Endothelial cell of umbilical vein (primary cell): ENCODE measurements at regions not wholly inside any gene's neighbourhood (a gene's known extent, or its start where the extent isn't known, plus 50 kb on each side); places are given as distances from the start of the nearest gene placed in this dataset.

Experiments used
- BruUV-seq: library from RNA; stranded (reverse); fragments of 400-500 nt; replicated peaks from 2 replicates; lab custom pipeline; 2021; lab: Mats Ljungman, UMichigan
- CTCF ChIA-PET: fragments of 300-600, 350-600 bp; sonication (Branson Sonifier 250); formaldehyde crosslinking; loops from one replicate; lab custom pipeline; 2021; ENCODE audit warnings: antibody characterized with exemption, inconsistent platforms; lab: Charles Lee
- POLR2A ChIA-PET: fragments of 300-600, 350-600 bp; sonication (Branson Sonifier 250); formaldehyde crosslinking; loops from one replicate; lab custom pipeline; 2021; ENCODE audit warnings: antibody characterized with exemption, inconsistent platforms; lab: Charles Lee
- DNase-seq: peaks from one replicate; pipeline ENCODE4 v3.0.0-alpha.2; 2011; ENCODE audit warnings: low read depth, low spot score
- FAIRE-seq: peaks from 2 replicates; lab custom pipeline; 2011; peaks lifted over from hg19 to GRCh38; lab: Jason Lieb, UNC
- H2AFZ ChIP-seq: 2 replicates; pipeline ENCODE4 v1.6.0; 2012; ENCODE audit warnings: low read depth, low read length, control low read depth, inconsistent platforms
- H3K27ac ChIP-seq: 2 replicates; pipeline ENCODE4 v1.5.1; 2011; ENCODE audit warnings: low read depth, mild to moderate bottlenecking, control low read depth, low read length, moderate library complexity; ENCODE audit not compliant: insufficient read depth
- H3K27me3 ChIP-seq, 2 experiments: 2 replicates each; pipeline versions ENCODE4 v1.6.0 to v1.6.1; 2011; ENCODE audit warnings: low read length in 2 of 2, mixed read lengths in 1 of 2; ENCODE audit not compliant: control insufficient read depth in 2 of 2, insufficient read depth in 2 of 2
- H3K36me3 ChIP-seq, 2 experiments: 2 replicates in 1 of 2; 3 replicates in 1 of 2; pipeline ENCODE4 v1.5.1; 2011; ENCODE audit warnings: low read length in 2 of 2, mild to moderate bottlenecking in 1 of 2, moderate library complexity in 1 of 2; ENCODE audit not compliant: control insufficient read depth in 2 of 2, insufficient read depth in 2 of 2; ENCODE audit errors: extremely low read depth in 1 of 2
- H3K4me1 ChIP-seq: 3 replicates; pipeline ENCODE4 v1.5.1; 2011; ENCODE audit warnings: mild to moderate bottlenecking, low read length; ENCODE audit not compliant: control insufficient read depth, insufficient read depth; ENCODE audit errors: extremely low read depth
- H3K4me2 ChIP-seq: 2 replicates; pipeline ENCODE4 v1.6.1; 2011; ENCODE audit warnings: low read length, control low read depth, mixed read lengths; ENCODE audit not compliant: insufficient read depth
- H3K4me3 ChIP-seq, 3 experiments: fragments of 200-600 bp in 1 of 3; sonication (generic), shearing (Covaris generic) in 1 of 3; replicated peaks in 1 of 3; 2 replicates each; pipeline ENCODE4 v1.5.1; 2011 to 2016; ENCODE audit warnings: control low read depth in 3 of 3, low read length in 3 of 3, mild to moderate bottlenecking in 2 of 3, inconsistent platforms in 1 of 3, low read depth in 1 of 3, moderate library complexity in 1 of 3; ENCODE audit not compliant: insufficient read depth in 1 of 3
- H3K79me2 ChIP-seq: 2 replicates; pipeline ENCODE4 v1.6.0; 2012; ENCODE audit warnings: low read length, inconsistent platforms; ENCODE audit not compliant: control insufficient read depth, insufficient read depth
- H3K9ac ChIP-seq: replicated peaks from 2 replicates; pipeline ENCODE3; 2011; ENCODE audit warnings: low read length, control low read depth; ENCODE audit not compliant: insufficient read depth; ENCODE audit errors: extremely low read depth
- H3K9me1 ChIP-seq: replicated peaks from 3 replicates; pipeline ENCODE4 v1.6.0; 2011; ENCODE audit warnings: mild to moderate bottlenecking, low read length; ENCODE audit not compliant: control insufficient read depth, insufficient read depth; ENCODE audit errors: extremely low read depth
- H3K9me3 ChIP-seq: replicated peaks from 2 replicates; pipeline ENCODE4 v1.5.1; 2012; ENCODE audit warnings: low read length, inconsistent platforms; ENCODE audit not compliant: control insufficient read depth, insufficient read depth
- H4K20me1 ChIP-seq: replicated peaks from 2 replicates; pipeline ENCODE3; 2011; ENCODE audit warnings: mild to moderate bottlenecking, low read length; ENCODE audit not compliant: control insufficient read depth, insufficient read depth; ENCODE audit errors: extremely low read depth
- EZH2 ChIP-seq: IDR thresholded peaks from 2 replicates; pipeline ENCODE4 v1.6.1; 2012; ENCODE audit warnings: borderline replicate concordance, low read depth, mild to moderate bottlenecking, moderate library complexity, low read length, inconsistent platforms; ENCODE audit not compliant: severe bottlenecking
- FOS ChIP-seq: IDR thresholded peaks from 2 replicates; pipeline ENCODE4 v1.6.1; 2011; ENCODE audit warnings: mild to moderate bottlenecking, low read length, moderate library complexity, borderline replicate concordance; ENCODE audit not compliant: insufficient read depth
- GATA2 ChIP-seq: IDR thresholded peaks from 2 replicates; pipeline ENCODE4 v1.7.0; 2011; ENCODE audit warnings: low read depth, mild to moderate bottlenecking, moderate library complexity, mixed read lengths, low read length; ENCODE audit not compliant: insufficient read length, insufficient read depth
- JUN ChIP-seq: IDR thresholded peaks from 2 replicates; pipeline ENCODE4 v1.6.1; 2011; ENCODE audit warnings: borderline replicate concordance, low read depth; ENCODE audit not compliant: insufficient read length, insufficient read depth
- MYC ChIP-seq: IDR thresholded peaks from one replicate; pipeline ENCODE4 v1.6.1; 2011; ENCODE audit warnings: mild to moderate bottlenecking, low read depth, low read length
- POLR2A ChIP-seq: IDR thresholded peaks from 2 replicates; pipeline ENCODE4 v1.6.1; 2012; ENCODE audit warnings: low read depth, mild to moderate bottlenecking, control low read depth, low read length
- POLR2AphosphoS5 ChIP-seq: IDR thresholded peaks from 2 replicates; pipeline ENCODE4 v1.6.1; 2012; ENCODE audit warnings: low read depth, mild to moderate bottlenecking, control low read depth, low read length, moderate library complexity; ENCODE audit not compliant: insufficient read depth
- dilution Hi-C: fragments of 300-500 bp; cut with MboI; formaldehyde crosslinking; loops from one replicate; pipeline ENCODE4 v1.15.0; 2019; ENCODE audit warnings: low sequenced_read_pairs; ENCODE audit not compliant: extremely low pct_ligation_motif_present
- intact Hi-C: fragments of 100-400 bp; cut with micrococcal nuclease; formaldehyde crosslinking; loops from one replicate; pipeline ENCODE4 v1.10.0; 2022
- TF ChIP-seq, protein P1 (sequence below), 2 donors: IDR thresholded peaks; 1 replicate in 1 of 2; 2 replicates in 1 of 2; pipeline ENCODE4 v1.5.1; 2011; ENCODE audit warnings: low read length in 2 of 2, mild to moderate bottlenecking in 2 of 2, moderate library complexity in 2 of 2, control low read depth in 1 of 2, inconsistent platforms in 1 of 2, low read depth in 1 of 2; ENCODE audit not compliant: insufficient read depth in 1 of 2; ENCODE audit errors: extremely low read depth in 1 of 2
- TF ChIP-seq, protein P2 (sequence below): IDR thresholded peaks from 2 replicates; pipeline ENCODE4 v1.6.1; 2011; ENCODE audit not compliant: insufficient read depth, insufficient read length

DNA sequence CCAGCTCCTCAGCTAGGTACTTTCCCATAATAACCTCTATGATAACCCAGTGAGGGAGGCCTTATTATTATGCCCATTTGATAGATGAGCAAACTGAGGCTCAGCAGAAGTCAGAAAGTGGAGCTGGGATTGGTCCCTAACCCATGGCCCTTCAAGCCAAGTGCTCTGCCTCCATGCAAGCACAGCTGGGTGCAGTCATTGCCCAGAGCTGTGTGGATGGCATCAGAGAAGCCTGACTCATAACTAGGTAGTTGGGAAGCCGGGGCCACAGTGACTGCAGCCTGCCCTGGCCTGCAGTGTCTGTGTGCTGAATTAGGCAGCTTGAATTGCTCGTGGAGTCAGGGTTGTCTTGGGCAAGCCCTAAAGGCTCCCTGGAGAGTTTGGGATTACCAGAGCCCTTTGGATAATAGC, 89.9 kb upstream of the SLC2A1 start:
- no peaks in the 10 kb centered on the region for H3K79me2 ChIP-seq
- no peaks in the 10 kb centered on the region for H3K9me3 ChIP-seq
- H3K27me3 ChIP-seq = peaks cover 0 to 18% of the 10 kb centered on the region in 2 experiments
- no TSS peak for BruUV-seq
- CTCF ChIA-PET = interaction anchor here (1.1 to 2.4 kb wide), 3 partner anchors 9 to 126 kb away, joined by 3 to 7 read pairs (median 4); no protein-coding TSS in a partner anchor
- intact Hi-C loops = no loop called here
- no peak overlapping the region for H3K4me3 ChIP-seq
- H3K4me1 ChIP-seq = no peaks in the 10 kb centered on the region
- H3K9ac ChIP-seq = no peak overlapping the region
- DNase-seq (no peak), FAIRE-seq (no peak)
- dilution Hi-C loops = no loop called here
- H4K20me1 ChIP-seq = no peaks in the 10 kb centered on the region
- H3K27ac ChIP-seq = no peak overlapping the region
- POLR2A ChIA-PET = no interaction called here
- no peaks in the 10 kb centered on the region for H3K9me1 ChIP-seq
- no peak overlapping the region for H3K4me2 ChIP-seq
- TF ChIP-seq MYC (no peak), GATA2 (no peak), FOS (no peak), EZH2 (no peak), POLR2A (no peak), JUN (no peak), POLR2AphosphoS5 (no peak)
- TF ChIP-seq, protein P1, sequence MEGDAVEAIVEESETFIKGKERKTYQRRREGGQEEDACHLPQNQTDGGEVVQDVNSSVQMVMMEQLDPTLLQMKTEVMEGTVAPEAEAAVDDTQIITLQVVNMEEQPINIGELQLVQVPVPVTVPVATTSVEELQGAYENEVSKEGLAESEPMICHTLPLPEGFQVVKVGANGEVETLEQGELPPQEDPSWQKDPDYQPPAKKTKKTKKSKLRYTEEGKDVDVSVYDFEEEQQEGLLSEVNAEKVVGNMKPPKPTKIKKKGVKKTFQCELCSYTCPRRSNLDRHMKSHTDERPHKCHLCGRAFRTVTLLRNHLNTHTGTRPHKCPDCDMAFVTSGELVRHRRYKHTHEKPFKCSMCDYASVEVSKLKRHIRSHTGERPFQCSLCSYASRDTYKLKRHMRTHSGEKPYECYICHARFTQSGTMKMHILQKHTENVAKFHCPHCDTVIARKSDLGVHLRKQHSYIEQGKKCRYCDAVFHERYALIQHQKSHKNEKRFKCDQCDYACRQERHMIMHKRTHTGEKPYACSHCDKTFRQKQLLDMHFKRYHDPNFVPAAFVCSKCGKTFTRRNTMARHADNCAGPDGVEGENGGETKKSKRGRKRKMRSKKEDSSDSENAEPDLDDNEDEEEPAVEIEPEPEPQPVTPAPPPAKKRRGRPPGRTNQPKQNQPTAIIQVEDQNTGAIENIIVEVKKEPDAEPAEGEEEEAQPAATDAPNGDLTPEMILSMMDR (IDR thresholded peaks at IDR 0.05; ENCODE audit: extremely low read depth in 1 of 2, insufficient read depth in 1 of 2, low read depth in 1 of 2, low read length in 2 of 2) = no peak
- TF ChIP-seq, protein P2, sequence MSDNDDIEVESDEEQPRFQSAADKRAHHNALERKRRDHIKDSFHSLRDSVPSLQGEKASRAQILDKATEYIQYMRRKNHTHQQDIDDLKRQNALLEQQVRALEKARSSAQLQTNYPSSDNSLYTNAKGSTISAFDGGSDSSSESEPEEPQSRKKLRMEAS = no peak
- no peaks in the 10 kb centered on the region for H3K36me3 ChIP-seq
- no peak overlapping the region for H2AFZ ChIP-seq
